ACC112 (cell line): ENCODE measurements at regions not wholly inside any gene's neighbourhood (a gene's known extent, or its start where the extent isn't known, plus 50 kb on each side); places are given as distances from the start of the nearest gene placed in this dataset.
A peak's percentile ranks its signal among the peaks of the same experiment; 100 is the strongest.
"Not testable (repeated sequence)": the region's sequence is repeated elsewhere in the genome, so short reads cannot be mapped to it uniquely, and the experiment has no call there.

Source experiments
- H2AFZ ChIP-seq: fragments of 200-600 bp; sonication (generic); one replicate; pipeline ENCODE4 v1.6.0; 2017; ENCODE audit warnings: antibody characterized with exemption, low read length; ENCODE audit not compliant: unreplicated experiment
- H3K27ac ChIP-seq: fragments of 200-600 bp; sonication (generic); 2 replicates; pipeline ENCODE4 v1.5.1; 2014; ENCODE audit warnings: low read depth, mild to moderate bottlenecking, antibody characterized with exemption, low read length, moderate library complexity
- H3K27me3 ChIP-seq: fragments of 200-600 bp; sonication (generic); 2 replicates; pipeline ENCODE4 v1.6.1; 2014; ENCODE audit warnings: mild to moderate bottlenecking, antibody characterized with exemption, low read length, moderate library complexity, mixed read lengths; ENCODE audit not compliant: insufficient read depth
- H3K36me3 ChIP-seq: fragments of 200-600 bp; sonication (generic); 2 replicates; pipeline ENCODE4 v1.6.1; 2016; ENCODE audit warnings: mild to moderate bottlenecking, antibody characterized with exemption, low read length, moderate library complexity, mixed read lengths; ENCODE audit not compliant: insufficient read depth
- H3K4me1 ChIP-seq: fragments of 200-600 bp; sonication (generic); one replicate; pipeline ENCODE4 v1.6.1; 2016; ENCODE audit warnings: low read length, mixed read lengths; ENCODE audit not compliant: insufficient read depth, unreplicated experiment, control insufficient read depth
- H3K4me3 ChIP-seq: fragments of 200-600 bp; sonication (generic); 2 replicates; pipeline ENCODE4 v1.5.1; 2014; ENCODE audit warnings: mild to moderate bottlenecking, low read depth, low read length
- H3K79me2 ChIP-seq: fragments of 200-600 bp; sonication (generic); one replicate; pipeline ENCODE4 v1.6.0; 2016; ENCODE audit warnings: low read length; ENCODE audit not compliant: control insufficient read depth, unreplicated experiment, insufficient read depth

- no peak overlapping the region for H3K27ac ChIP-seq
- peaks cover 5% of the 10 kb centered on the region for H3K4me1 ChIP-seq
- no peaks in the 10 kb centered on the region for H3K36me3 ChIP-seq
- no peak overlapping the region for H3K4me3 ChIP-seq
- H3K27me3 ChIP-seq, result no peaks in the 10 kb centered on the region; the same call in 1 of the 2 replicates
- H3K79me2 ChIP-seq, result no peaks in the 10 kb centered on the region
- no peak overlapping the region for H2AFZ ChIP-seq
Observed at GRCh38 chr4:122100508-122100907, 51.6 kb upstream of the BLTP1 start.

- Histone ChIP-seq H3K36me3 (no peaks in the 10 kb centered on the region), H2AFZ (no peak overlapping the region), H3K27ac (no peak overlapping the region), H3K4me3 (no peak overlapping the region), H3K79me2 (no peaks in the 10 kb centered on the region), H3K27me3 (no peaks in the 10 kb centered on the region; the same call in 1 of the 2 replicates), H3K4me1 (peaks cover 5% of the 10 kb centered on the region)
Observed at GRCh38 chr4:122099896-122100295, 52.2 kb upstream of the BLTP1 start.

DNA sequence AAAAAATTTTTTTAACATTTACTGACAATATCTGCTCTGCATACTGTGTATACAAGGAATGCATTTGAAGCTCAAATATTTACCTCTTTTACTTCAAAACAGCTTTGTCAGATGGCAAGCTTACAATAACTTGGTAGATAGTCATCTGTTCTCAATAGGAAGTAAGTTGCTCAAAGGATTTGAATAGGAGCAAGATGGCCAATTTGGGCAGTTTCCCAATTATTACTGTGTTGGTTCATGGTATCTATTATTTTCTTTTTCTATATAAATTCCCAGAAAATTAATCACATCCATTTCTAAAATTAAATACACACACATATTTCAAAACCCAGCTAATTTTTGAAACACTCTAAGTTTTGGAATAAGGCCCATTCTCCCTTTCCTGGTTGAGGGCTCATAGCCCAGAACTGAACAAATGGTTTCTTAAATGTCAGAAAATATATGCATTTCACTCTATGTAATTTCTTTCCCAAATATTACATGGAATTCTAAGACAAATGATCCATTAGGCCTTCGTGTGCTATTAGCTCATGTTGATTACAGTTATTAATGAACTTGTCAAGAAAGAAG is 60.2 kb upstream of the BLTP1 start:
- H3K27me3 ChIP-seq, result no peaks in the 10 kb centered on the region; the same call in 1 of the 2 replicates
- H3K79me2 ChIP-seq, result no peaks in the 10 kb centered on the region
- no peak overlapping the region for H3K4me3 ChIP-seq
- H3K36me3 ChIP-seq, result no peaks in the 10 kb centered on the region
- no peak overlapping the region for H3K27ac ChIP-seq
- no peak overlapping the region for H2AFZ ChIP-seq
- no peaks in the 10 kb centered on the region for H3K4me1 ChIP-seq

DNA sequence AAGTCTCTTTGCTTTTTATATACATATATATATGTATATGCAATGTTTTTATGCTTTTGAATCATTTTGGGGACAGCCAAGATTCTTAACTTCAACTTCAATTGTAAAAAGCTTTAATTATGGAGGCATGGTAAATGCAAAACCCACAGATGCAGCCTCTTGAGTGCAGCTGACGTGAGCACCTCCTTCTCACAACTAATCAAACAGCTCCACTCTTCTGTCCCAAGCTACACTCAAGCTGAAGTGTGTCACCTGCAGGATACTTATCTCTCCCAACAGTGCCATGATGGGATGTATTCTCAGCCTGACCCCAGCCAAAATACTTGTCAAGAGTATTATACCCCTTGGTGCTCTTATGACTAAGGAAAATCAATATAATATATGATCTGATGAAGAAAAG is 60.7 kb upstream of the BLTP1 start:
- H3K36me3 ChIP-seq, result no peaks in the 10 kb centered on the region
- H3K79me2 ChIP-seq, result no peaks in the 10 kb centered on the region
- H3K27ac ChIP-seq, result no peak overlapping the region
- H3K4me1 ChIP-seq, result no peaks in the 10 kb centered on the region
- H3K4me3 ChIP-seq, result no peak overlapping the region
- no peaks in the 10 kb centered on the region; the same call in 1 of the 2 replicates for H3K27me3 ChIP-seq
- no peak overlapping the region for H2AFZ ChIP-seq

- Histone ChIP-seq H3K4me3 (no peak overlapping the region), H3K36me3 (no peaks in the 10 kb centered on the region), H2AFZ (no peak overlapping the region)
Observed at GRCh38 chr4:122090989-122091388, 61.1 kb upstream of the BLTP1 start.

DNA sequence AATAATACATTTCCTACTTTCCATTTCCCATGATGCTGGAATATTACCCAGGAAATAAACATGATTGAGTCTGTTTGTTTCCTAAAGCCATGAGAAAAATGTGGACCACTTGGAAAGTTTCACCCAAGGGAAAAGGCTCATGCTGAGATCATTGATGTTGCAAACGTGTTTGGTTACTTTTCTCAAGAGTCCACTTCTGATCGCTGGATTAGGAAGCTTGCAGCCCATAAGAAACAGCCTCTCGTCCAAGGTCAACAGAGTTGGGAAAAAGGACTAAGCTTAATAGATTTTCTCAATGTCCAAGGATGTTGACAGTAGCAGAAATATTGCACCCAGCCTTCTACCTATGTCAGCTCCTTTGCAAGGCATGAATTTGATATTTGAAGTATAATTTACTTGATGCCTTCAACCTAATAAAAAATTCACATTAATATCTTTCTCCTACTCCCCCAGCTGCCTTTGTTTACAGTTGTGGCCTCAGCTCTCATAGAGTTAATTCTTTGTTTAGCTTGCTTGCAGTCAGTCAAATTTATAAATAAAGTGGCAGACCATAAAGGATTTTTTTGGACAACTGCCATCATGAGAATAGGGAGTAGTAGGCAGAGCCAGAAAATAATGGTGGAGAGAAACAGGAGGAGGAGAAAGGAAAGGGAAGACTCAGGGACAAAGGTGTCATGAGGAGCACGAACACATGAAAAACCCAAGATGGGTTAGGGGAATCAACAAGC is 65.6 kb upstream of the BLTP1 start:
- no peak overlapping the region for H2AFZ ChIP-seq
- no peaks in the 10 kb centered on the region for H3K36me3 ChIP-seq
- H3K4me3 ChIP-seq, result no peak overlapping the region

More at GRCh38 chr4:122090989-122091388, 61.1 kb upstream of the BLTP1 start:
- H3K27ac ChIP-seq, result no peak overlapping the region
- H3K27me3 ChIP-seq, result no peaks in the 10 kb centered on the region; the same call in 1 of the 2 replicates
- H3K79me2 ChIP-seq, result no peaks in the 10 kb centered on the region
- H3K4me1 ChIP-seq, result no peaks in the 10 kb centered on the region

DNA sequence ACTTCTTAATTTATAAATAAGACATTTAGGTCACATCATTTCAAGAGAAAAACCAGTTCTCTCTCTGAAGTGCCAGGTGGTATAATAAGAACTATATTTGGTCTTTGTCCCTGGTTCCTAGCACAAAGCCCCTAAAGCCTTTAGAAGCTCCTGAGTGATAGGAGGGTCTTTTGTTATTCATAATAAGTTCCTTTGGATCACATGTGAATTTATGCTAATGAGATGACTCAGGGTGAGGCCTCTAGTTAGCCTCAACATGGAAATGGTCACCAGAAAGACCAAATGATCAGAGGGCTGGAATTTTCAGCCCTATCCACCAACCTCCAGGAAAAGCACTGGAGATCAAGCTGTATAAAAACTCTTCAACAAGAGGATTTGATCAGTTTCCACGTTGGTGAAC is 68.1 kb upstream of the BLTP1 start:
- Histone ChIP-seq H3K4me1 (no peaks in the 10 kb centered on the region), H2AFZ (no peak overlapping the region), H3K27ac (no peak overlapping the region), H3K27me3 (peaks cover 7% of the 10 kb centered on the region; the same call in 1 of the 2 replicates), H3K36me3 (no peaks in the 10 kb centered on the region), H3K79me2 (no peaks in the 10 kb centered on the region), H3K4me3 (no peak overlapping the region)

More for the DNA sequence above, 65.6 kb upstream of the BLTP1 start:
- no peaks in the 10 kb centered on the region for H3K79me2 ChIP-seq
- no peaks in the 10 kb centered on the region for H3K4me1 ChIP-seq
- H3K27ac ChIP-seq, result 0 out of 2 replicates have a peak overlapping the region, but pooled peaks have one; percentile 15
- H3K27me3 ChIP-seq, result peaks cover 7% of the 10 kb centered on the region; the same call in 1 of the 2 replicates

DNA sequence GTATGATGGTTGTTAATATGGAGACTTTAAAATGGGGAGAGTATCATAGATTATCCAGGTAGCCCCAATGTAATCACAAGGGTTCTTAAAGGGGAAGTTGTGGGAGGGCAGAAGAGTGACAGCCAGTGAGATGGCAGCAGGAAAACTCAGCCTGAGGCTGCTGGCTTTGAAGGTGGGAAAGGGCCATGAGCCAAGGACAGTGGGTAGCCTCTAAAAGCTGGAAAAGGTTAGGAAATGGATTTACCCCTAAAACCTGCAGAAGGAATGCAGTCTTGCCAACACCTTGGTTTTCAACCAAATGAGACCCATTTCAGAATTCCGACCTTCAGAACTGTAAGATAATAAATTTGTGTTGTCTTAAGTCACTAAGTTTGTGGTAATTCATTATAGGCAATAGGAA is 68.8 kb upstream of the BLTP1 start:
- Histone ChIP-seq H3K27me3 (peaks cover 7% of the 10 kb centered on the region; the same call in 1 of the 2 replicates), H2AFZ (no peak overlapping the region), H3K36me3 (no peaks in the 10 kb centered on the region), H3K79me2 (no peaks in the 10 kb centered on the region), H3K4me1 (no peaks in the 10 kb centered on the region), H3K4me3 (no peak overlapping the region), H3K27ac (no peak overlapping the region)

DNA sequence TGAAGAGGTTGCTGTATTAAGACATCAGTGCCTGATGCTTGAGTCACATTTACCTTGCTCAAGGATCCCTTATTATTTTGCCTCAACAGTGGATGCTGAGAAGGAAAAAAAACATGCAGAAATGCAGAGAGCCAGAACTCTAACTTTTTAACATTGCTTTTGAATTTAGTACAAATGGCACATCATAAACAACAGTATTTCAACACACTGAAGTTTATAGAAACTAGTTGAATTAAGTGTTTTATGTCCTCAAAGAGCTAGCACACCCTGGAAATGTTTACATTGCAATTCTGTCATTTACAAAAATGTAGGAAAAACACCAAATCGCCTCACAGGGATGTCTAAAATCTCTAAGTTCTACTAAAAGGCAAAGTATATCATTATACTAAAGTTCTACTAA is 69.5 kb upstream of the BLTP1 start:
- H3K27me3 ChIP-seq, result peaks cover 7% of the 10 kb centered on the region; the same call in 1 of the 2 replicates
- H3K79me2 ChIP-seq, result no peaks in the 10 kb centered on the region
- H3K36me3 ChIP-seq, result no peaks in the 10 kb centered on the region
- no peak overlapping the region for H3K4me3 ChIP-seq
- no peaks in the 10 kb centered on the region for H3K4me1 ChIP-seq
- no peak overlapping the region for H3K27ac ChIP-seq
- no peak overlapping the region for H2AFZ ChIP-seq

GRCh38 chr4:122077653-122078052 is 74.5 kb upstream of the BLTP1 start:
- not testable (repeated sequence) for H2AFZ ChIP-seq, H3K27me3 ChIP-seq, H3K79me2 ChIP-seq, H3K4me3 ChIP-seq, H3K27ac ChIP-seq, H3K36me3 ChIP-seq, H3K4me1 ChIP-seq

DNA sequence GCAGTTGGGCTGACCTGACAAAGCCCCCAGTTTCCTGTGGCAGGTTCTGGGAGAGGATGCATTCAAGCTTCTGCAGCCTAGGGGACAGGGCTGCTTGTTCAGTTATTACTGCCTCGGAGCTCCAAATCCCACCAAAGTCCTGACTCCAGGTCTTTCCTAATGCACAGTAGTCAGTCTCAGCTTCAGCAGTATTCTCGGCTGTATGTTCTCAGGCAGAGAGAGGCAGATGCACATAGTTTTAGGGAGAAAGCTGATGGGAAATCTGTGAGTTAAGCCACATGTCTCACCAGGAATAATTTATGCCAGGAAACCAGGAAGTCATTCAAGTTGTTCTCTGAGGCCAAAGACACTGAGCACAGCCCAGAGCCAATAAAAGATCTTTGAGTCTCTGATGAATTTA is 75.3 kb upstream of the BLTP1 start:
- H3K27ac ChIP-seq, H3K4me3 ChIP-seq, H3K36me3 ChIP-seq, H2AFZ ChIP-seq, H3K79me2 ChIP-seq, H3K4me1 ChIP-seq, H3K27me3 ChIP-seq: not testable (repeated sequence)
